HG02763 (cell line): ENCODE measurements at regions not wholly inside any gene's neighbourhood (a gene's known extent, or its start where the extent isn't known, plus 50 kb on each side); places are given as distances from the start of the nearest gene placed in this dataset.

ENCODE experiments used
- ATAC-seq: cut with Tn5 transposase; IDR thresholded peaks from one replicate; pipeline ENCODE4 v1.9.1; 2021; ENCODE audit warnings: mild to moderate bottlenecking, moderate library complexity; ENCODE audit not compliant: unreplicated experiment

- ATAC-seq: no peak
Measured at GRCh38 chr16:65936096-65936495, 430.4 kb upstream of the CDH5 start.

GRCh38 chr16:65934443-65934842 lies 432.0 kb upstream of the CDH5 start:
- no peak for ATAC-seq

- no peak for ATAC-seq
Measured at GRCh38 chr16:65933703-65934102, 432.8 kb upstream of the CDH5 start.

- no peak for ATAC-seq
Measured at GRCh38 chr16:65932350-65933072, 434.0 kb upstream of the CDH5 start.

GRCh38 chr16:65922923-65923322 lies 443.6 kb upstream of the CDH5 start:
- ATAC-seq: no peak

GRCh38 chr16:65919986-65920376 lies 446.5 kb upstream of the CDH5 start:
- no peak for ATAC-seq

- no peak for ATAC-seq
Measured at GRCh38 chr16:65919145-65919985, 447.1 kb upstream of the CDH5 start.

GRCh38 chr16:65917466-65917865 lies 449.0 kb upstream of the CDH5 start:
- no peak for ATAC-seq

- no peak for ATAC-seq
Measured at GRCh38 chr16:65916995-65917394, 449.5 kb upstream of the CDH5 start.

DNA sequence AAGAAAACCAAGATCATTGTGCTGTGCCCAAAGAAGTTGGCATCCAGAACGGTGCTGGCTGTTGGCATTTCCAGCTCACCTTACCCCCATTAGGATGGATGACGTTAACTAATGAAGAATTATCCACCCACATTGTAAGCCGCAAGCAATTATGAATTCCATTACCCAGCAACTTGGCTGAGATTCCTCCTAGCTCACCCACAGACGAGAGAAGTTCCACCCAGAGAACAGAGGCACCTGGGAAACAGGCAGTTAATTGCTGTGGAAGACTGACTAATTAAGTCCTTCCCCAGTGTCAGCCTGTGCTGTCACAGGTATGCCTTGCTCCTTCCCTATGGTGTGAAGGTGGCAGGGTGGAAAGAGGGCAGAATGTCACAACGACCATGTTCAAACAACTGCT lies 456.2 kb upstream of the CDH5 start:
- no peak for ATAC-seq

GRCh38 chr16:65909310-65910050 lies 457.0 kb upstream of the CDH5 start:
- ATAC-seq: no peak

GRCh38 chr16:65908568-65908967 lies 457.9 kb upstream of the CDH5 start:
- no peak for ATAC-seq

DNA sequence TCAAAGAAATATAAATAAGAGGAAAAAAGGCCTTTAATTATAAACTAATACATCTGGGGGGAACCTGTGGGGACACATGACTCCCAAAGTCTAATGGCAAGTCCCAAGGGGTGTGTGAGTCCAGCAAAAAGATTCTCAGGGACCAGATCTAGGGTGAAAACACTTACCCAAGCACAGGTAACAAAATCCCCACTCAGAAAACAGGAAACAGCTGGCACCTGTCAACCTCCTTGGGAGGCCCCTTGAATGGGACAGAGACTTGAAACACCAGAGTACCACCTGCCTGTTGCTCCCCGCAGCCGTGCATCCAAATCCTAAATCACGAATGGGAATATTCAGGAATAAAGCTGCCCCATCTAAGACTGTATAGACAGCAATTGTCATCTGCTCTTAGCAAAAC lies 461.2 kb upstream of the CDH5 start:
- ATAC-seq: no peak

DNA sequence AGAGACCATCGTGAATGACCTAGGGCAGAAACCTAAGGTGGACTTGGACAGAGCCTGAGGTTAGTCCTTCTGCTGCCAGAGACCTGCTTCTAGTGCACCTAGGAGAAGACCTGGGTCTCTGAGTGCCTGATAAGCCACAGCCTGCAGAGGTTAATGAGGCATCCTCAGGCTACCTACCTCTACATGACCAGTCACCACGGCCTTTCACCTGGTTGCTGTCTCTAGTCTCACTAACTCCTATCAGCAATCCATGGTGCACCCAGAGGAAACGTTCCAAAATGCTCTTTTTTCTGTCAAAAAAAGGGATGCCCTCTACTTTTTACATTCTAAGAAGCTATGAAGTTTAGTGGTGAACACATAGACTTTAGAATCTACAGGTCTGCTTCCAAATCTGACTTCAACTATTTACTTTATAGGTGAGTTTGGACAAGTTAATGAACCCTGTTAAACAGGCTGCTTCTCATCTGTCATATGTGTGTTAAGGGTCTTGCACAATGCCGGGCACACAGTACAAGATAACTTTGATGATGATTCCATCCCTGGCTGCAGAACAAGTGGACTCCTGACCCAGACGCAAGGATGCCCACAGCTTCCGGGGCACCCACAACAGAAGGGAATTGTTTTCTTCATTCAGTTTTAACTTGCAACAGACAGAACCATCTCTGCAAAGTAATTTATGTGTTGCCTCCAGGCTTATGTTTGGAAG lies 469.9 kb upstream of the CDH5 start:
- no peak for ATAC-seq

DNA sequence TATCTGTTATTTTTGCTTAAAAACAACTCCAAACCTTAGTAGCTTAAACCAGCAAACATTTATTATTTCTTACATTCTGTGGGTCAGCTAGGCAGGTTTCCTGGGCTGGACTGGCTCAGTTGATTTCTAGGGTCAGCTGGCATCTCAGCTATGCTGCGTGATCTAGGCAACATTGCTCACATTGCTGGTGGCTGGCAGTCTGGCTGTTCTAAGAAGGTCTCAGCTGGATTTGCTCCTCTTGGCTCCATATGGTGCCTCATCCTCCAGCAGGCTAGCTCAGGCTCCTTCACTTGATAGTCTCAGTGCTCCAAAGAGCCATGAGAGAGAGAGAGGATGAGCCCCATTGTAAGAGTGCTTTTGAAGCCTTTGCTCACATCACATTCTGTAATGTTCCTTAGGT lies 470.6 kb upstream of the CDH5 start:
- ATAC-seq: no peak

GRCh38 chr16:65895486-65895885 lies 471.0 kb upstream of the CDH5 start:
- ATAC-seq: no peak

- ATAC-seq: no peak
Measured at GRCh38 chr16:65890203-65890602, 476.3 kb upstream of the CDH5 start.

- ATAC-seq: no peak
Measured at GRCh38 chr16:65889533-65889966, 476.9 kb upstream of the CDH5 start.

- no peak for ATAC-seq
Measured at GRCh38 chr16:65888201-65888600, 478.3 kb upstream of the CDH5 start.

DNA sequence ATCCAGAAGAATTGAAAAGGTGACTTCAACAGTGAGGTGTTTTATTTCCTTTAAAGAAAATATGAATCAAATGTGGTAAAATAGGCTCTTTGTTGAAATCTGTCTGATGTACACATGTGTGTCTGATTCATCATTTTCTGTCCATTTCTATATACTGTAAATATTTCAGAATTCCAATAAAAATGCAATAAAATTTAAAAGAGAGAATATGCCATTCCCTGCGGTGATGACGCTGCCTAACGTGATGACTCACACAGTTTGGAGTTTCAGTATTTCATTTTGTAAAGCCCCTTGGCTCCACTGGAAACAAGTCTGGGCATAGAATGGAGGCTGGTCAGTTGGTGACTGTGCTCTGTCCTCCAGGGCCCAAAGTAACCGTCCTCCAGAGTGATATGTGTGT lies 482.5 kb upstream of the CDH5 start:
- no peak for ATAC-seq

GRCh38 chr16:65878347-65878746 lies 488.1 kb upstream of the CDH5 start:
- ATAC-seq: no peak
